ENCODE measurements at regions not wholly inside any gene's neighbourhood (a gene's known extent, or its start where the extent isn't known, plus 50 kb on each side); places are given as distances from the start of the nearest gene placed in this dataset.

DNA sequence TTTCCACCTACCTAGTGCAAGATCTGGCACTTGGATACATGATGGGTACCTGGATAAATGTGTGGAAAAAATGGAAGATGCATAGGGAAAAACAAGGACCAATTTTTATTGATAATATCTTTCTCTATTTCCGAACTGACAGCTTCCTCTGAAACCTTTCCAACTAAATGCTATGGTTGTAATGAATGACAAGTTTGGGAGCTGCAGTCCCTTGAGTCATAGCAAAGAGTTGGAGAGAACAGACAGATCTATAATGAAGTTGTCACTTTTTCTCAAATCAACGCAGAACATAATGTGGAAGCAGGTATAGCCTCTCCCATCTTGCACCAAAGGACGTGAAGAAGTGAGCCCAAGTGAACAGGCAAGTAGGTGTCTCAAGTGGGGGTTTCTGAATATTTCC lies 296.5 kb upstream of the KAZN start:
- no peak for DNase-seq (ENCODE audit: low read depth)

DNA sequence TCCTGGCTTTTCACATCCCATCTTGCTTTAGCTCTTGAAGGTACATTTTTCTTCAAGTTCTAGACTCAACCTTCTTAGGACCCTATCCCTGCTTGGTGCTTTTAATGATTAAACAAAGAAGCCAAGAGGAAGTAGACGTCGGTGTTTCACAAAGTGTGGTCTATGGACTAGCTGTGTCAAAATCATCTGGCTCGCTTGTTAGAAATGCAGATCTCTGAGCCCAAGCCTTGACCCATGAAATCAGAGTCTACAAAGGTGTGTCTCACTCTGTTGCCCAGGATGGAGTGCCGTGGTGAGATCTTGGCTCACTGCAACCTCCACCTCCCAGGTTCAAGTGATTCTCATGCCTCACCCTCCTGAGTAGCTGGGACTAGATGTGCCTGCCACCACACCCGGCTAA lies 295.5 kb upstream of the KAZN start:
- DNase-seq (ENCODE audit: low read depth), result no peak

DNA sequence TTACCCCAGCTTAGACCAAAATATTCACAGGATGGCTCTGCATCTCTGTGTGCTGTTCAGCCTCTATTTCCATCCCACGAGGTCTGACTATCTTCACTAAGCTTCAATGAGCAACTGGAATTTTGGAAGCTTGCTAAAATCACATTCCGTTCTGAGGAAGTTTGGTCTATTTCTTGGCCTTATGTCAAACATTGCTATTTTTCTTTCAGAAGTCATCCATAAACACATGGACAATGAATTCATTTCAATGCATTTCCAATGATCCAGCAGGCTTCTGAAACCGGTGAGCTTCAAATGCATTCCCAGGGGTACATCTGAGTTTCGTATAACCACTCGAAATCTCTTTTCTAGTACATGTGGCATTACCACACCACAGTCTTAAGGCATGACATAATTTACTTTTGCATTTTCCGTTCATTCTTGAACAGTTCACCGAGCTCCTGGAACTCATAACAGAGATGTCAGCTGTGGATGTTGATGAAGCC lies 294.1 kb upstream of the KAZN start:
- no peak for DNase-seq (ENCODE audit: low read depth)

DNA sequence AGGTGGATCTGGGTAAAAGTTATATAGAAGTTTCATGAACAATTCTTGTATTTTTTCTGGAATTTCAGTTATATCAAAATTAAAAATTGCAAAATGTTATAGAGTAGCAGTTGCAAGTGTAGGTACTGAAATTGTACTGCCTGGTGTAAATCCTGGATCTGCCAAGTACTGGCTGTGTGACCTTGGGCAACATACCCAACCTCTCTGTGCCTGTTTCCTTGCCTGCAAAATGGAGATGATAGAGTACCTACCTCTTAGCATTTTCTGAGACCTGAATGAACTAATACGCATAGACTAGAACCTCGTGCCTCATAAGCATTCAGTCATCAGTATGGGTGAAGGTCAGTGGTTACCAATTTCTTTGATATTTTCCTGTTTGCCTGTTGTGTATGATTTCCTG lies 290.0 kb upstream of the KAZN start:
- DNase-seq (ENCODE audit: low read depth), result no peak

DNA sequence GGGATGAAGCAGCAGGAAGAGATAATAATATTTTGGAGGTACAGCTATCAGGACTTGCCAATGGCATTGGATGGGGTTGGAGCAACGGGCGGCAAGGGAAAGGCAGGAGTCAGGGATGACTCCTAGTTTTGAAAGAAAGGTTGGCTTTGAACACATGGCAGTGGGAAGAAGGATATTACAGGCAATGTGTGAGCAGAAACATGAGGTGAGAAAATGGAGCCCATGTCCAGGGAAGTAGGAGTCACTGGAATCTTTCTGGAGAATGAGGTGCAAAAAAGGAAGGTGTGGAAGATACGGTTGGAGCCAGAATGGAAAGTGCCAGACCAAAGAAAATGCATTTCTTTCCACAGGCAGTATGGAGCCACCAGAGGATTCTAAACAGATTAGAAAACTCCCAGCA lies 288.5 kb upstream of the KAZN start:
- DNase-seq (ENCODE audit: low read depth), result no peak

DNA sequence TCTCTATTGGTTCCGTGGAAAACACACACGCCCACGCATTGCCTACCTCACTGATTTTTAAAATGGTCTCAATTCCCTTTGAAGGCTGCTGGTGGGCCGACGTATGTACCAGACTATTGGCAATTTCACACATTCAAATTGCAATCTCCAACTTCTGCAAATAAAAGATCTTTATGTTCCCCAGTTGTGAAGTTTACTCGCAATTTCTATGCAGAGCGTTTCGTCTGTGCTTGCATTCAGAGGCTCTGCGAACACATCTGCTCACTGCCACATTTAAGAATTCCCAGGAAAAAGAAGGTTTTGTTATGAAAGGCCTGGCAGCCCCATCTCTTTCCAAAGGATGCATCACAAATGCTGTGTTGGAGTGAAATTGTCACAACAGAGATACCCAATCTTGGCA lies 288.0 kb upstream of the KAZN start:
- DNase-seq (ENCODE audit: low read depth), result no peak

DNA sequence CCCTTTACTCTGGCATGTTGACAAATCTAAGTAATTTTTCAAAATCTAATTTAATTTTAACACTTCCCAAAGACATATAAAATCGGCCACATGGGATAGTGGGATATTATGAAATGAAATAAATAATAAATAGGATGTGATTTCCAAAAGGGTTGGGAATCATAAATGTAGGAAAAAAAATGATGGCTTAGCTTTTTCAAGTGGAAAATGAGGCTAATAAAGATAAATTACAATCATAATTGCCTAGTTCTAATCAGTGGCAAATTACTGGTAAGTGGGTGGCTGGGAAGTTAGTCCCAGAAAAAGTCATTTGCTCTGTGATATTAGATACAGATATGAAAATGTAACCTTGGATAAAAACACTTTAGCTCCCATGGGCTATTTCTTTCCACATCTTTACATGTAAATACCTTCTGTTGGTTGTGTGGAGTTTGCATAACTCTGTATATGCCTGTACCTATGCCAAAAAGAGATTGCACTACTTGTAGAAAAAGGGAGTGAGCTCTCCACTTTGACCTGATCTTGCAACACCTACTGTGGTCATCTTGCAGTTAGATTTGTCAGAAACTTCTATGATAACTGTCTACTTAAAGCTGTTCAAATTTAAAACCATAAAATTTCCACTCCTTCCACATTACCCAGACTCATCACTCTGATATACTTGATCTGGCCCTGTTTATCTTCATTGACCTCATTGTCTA lies 284.6 kb upstream of the KAZN start:
- no peak for DNase-seq (ENCODE audit: low read depth)

DNA sequence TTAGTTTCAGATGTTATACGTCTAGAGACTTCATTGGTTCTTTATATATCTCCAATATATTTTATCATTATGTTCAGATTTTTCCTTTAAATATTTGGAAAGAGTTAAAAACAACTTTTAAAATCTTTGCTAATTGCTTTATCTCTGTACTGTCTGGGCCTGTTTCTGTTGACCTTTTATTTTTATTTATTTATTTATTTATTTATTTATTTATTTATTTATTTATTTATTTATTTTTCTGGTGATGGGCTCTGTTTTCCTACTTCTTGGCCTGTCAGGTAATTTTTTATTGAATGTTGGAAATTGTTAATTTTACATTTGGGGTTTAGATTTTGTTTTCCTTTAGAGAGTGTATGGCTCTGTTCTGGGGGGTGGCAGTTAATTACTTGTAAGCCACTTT lies 279.7 kb upstream of the KAZN start:
- DNase-seq (ENCODE audit: low read depth), result no peak

DNA sequence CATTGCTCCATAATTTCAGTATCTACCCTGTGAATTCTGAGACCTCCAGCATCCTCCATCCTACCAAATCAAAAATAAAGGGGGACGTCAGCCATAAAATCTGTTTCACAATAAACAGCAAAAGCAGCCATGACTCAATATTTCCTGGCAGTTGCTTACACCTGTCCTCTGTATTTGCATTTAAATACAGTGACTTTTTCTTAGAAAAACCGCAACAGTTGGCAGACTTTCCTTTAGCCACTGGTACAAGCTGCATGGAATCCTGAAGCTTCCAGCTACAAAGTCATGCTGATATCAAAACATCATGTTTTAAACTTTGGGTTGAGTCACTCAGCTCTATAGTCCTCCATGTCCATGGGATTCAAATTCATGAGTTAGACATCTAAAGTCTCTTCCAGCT lies 278.0 kb upstream of the KAZN start:
- no peak for DNase-seq (ENCODE audit: low read depth)

DNA sequence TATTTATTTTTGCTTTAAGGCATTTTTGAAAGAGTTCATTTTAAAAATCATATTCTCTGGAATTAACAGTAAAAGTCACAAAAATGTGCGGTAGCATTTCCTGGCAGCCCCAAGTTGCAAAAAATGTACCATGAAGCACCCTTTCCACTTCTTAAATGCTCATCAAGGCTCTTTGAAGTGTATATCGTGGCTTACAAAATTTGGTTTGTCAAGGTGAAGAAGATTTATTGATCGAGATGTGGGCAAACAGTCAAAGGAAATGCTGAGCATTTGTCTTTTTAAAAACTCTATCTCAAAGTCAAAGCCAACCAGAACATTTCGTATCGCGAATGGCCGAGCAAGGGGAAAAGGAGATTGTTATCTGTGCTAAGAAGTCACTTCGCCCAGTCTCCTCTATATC lies 277.5 kb upstream of the KAZN start:
- DNase-seq (ENCODE audit: low read depth), result no peak

DNA sequence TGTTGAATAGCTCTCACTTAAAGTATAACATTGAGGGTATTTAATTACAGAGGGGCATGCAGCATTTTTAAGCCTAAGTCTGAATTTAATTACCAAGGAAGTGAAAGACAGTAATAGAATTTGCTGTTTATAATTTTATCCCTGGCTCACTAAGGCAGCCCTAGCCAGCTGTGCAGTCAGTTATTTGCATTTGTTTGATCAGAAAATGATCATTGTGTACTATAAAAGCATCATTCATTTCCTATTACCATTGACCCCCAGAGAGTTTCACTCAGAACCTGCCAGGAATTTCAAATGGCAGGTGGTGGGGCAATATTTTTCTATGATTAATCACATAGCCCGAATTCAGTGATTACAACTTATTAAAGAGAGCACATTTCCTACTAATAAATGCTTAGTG lies 277.1 kb upstream of the KAZN start:
- no peak for DNase-seq (ENCODE audit: low read depth)

DNA sequence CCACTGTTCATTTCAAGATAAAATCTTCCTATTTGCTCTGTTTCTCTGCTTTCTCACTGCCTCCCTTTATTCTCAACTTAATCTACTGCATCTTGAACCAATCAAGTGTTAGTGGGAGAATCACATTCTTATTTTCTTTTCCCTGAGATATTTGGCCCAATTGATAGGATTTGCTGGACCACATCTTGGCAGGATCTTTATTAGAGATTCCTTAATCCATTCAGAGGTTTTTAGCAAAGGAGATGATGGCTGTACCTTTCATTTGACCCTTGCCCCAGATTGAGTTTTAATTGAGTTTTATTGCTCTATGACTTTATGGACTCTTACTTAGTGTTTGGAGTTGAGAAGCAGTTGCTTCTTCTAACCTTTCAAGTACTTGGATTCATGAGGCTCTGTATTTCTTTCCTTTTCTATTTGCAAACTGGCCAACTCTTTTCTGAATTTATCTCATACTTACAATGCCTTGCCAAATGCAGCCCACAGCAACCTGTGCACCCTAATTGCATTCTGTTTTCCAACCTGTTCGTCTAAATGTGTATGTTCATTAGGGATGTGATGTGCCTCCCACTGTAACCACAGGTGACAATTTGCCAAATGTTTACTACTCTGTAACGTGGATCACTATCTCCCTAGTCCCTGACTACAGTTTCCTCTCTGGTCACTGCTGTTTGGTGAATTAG lies 274.8 kb upstream of the KAZN start:
- no peak for DNase-seq (ENCODE audit: low read depth)

DNA sequence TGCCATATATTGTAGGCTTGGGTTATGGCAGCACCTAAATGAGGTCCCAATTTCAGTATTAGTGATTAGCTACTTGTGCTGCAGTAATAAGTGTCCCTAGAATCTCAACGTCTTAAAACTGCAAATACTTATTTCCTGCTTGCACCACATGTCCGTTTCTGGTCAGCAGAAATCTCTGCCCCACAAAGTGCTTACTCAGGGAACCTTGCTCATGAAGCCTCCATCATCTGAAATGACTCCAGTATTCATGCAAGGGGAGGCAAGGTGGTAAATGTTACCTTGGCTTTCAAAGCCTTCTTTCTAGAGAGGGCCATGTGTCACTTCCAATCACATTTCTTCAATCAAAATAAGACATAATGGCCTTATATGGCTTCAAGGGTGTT lies 274.2 kb upstream of the KAZN start:
- DNase-seq (ENCODE audit: low read depth), result no peak

DNA sequence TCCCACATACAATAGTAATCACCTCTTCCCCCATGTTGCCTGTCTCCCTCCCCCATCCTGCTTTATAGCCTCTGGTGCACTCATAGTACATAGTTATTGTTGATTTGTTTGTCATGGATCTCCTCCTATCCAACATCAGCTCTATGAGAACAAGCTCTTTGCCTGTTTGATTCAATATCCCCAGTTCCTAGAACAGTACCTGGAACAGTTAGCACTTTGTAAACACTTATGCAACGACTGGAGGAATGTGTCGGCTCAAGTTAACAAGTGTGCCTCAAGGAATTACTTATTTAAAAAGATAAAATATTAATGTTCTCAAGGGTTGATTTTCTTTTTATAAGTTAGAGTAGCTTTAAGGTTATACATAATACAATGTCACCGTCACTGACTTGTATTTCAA lies 271.6 kb upstream of the KAZN start:
- no peak for DNase-seq (ENCODE audit: low read depth)

DNA sequence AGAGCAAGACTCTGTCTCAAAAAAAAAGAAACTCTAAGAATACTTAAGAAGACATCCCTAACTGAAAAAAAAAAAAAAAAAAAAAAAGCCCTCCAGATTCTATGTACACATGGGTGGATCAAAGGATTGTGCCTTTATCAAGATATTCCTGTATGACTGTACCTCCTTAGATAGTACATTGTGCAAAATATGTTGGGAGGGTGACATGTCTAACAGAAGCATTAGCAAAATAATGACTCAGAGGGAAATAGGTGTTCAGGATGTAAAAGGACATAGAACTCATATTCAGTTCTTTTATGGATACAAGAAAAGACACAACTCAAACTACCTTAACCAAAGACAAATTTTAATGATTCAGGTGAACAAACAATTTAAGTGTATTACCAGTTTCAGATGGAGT lies 269.8 kb upstream of the KAZN start:
- DNase-seq (ENCODE audit: low read depth), result no peak

DNA sequence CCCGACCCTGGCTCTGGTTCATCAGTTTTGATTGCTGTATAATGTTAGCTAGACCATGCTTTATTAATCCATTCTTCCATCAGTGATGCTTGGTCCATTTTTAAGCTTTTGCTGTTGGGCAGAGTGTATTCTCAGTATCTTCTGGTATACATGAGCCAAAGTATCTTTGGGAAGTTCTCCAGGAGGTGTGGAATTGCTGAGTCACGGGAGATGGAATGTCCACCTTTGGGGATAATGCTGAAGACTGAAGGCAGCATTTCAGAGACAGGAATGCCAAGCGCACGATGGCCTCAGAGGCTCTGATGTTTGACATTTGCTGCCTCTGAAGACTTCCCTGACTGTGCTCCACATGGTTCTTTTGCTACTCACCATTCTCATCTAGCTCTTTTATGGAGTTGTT lies 266.3 kb upstream of the KAZN start:
- DNase-seq (ENCODE audit: low read depth), result no peak

DNA sequence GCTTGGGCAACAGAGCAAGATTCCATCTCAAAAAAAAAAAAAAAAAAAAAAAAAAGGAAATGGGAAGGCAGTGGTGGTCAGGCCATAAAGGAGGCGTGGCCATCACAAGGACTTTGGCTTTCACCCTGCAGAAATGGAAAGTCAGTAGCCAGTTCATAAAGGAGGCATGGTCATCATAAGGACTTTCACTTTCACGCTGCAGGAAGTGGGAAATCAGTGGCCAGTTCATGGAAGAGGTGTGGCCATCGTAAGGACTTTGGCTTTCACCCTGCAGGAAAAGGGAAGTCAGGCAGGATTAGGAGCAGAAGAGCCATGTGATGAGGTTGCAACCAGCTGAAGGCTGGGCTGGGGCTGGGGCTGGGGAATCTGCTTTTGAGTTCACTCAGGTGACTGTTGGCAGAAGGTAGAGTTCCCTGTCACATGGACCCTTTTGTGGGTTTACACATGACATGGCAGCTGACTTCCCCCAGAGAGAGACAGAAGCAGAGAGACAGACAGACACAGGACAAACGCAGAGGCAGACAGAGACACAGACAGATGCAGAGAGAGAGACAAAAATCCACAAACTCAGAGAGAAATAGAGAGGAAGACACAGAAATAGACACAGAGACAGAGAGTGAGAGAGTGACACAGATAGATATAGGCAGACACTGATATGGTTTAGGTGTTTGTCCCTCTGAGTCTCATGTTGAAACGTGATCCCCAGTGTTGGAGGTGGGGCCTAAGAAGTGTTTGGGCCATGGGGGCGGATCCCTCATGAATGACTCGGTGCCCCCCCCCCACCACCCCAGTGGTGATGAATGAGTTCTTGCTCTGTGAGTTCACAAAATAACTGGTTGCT lies 263.9 kb upstream of the KAZN start:
- no peak for DNase-seq (ENCODE audit: low read depth)

DNA sequence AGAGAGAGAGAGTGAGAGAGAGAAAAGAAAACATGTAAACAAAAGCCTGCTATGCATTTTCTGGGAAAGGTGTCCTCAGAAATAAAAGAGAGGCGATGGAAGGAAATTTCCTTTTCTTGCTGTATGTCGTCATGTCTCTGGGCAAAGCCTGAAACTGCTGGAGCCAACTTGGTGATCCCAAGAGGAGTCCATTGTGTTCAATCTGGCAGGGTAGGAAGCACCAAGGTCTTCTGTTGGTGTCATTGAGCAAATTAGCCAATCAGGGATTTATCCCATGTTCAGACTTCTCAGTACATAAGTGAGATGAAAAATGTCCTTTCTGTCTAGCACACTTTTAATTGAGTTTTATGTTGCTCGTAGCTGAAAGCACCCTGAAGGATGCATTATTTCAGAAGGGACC lies 260.0 kb upstream of the KAZN start:
- no peak for DNase-seq (ENCODE audit: low read depth)

DNA sequence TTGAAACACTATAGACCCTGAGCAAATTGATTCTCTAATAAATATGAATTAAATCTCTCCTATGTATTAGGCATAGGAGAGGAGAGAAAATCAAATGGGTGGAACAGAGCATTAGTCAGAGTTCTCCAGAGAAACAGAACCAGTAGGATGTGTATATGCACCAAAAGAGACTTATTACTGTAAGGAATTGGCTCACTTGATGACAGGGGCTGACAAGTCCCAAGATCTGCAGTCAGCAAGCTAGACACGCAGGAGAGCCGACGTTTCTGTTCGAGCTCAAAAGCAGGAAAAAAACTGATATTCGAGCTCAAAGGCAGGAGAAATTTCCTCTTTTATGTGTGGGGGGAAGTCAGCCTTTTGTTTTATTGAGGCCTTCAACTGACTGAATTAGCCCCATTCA lies 259.2 kb upstream of the KAZN start:
- no peak for DNase-seq (ENCODE audit: low read depth)

DNA sequence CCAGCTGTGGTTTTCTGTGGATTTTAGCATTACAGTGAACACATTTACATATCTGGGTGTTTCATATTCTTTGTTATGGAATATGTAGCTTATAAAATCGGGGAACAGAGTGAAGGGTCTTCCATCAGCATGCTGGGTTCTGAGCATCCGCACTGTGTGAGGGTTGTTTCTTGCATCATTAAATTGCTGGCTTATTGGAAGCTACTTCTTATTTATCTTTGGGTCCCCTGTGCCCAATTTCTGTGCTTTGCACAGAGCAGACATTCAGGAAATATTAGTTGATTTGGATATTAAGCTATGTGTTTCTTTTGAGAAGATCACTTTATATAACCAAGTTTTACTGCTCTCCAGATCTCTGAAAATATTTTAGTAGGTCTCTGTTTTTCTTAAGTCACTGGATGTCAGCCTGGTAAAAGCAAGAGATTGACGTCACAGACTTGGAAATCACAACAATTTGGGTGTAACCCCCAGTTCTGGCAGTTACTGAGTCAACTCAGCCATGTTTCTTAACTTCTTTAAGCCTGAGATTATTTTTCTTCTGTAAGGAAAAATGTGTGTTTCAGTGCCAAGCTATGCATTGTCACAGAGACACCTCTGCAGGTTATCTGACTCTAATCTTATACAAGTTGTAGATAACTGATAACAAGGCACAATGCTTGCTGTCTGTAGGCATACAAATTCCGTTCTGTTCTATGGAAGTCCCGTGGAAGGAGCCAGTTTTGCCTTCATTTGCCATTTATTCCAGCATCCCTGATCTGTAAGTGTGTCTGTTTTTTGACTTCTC lies 258.3 kb upstream of the KAZN start:
- DNase-seq (ENCODE audit: low read depth), result no peak

DNA sequence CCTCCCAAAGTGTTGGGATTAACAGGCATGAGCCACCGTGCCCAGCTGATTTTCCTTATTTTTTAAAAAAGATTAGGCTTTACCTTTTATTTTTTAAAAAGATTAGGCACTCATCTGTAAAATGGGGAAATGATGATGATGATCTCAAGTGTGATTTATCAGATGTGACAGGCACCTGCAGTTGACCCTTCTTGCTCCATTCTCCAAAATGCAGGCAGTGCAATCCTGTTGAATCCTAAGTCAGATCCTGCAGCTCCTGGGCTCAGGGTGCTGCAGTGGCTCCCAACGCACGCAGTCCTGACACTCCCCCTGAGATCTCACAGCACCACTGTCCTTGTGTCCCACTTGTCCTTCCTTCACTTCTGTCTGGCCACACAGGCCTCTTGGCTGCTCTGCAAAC lies 257.3 kb upstream of the KAZN start:
- no peak for DNase-seq (ENCODE audit: low read depth)

DNA sequence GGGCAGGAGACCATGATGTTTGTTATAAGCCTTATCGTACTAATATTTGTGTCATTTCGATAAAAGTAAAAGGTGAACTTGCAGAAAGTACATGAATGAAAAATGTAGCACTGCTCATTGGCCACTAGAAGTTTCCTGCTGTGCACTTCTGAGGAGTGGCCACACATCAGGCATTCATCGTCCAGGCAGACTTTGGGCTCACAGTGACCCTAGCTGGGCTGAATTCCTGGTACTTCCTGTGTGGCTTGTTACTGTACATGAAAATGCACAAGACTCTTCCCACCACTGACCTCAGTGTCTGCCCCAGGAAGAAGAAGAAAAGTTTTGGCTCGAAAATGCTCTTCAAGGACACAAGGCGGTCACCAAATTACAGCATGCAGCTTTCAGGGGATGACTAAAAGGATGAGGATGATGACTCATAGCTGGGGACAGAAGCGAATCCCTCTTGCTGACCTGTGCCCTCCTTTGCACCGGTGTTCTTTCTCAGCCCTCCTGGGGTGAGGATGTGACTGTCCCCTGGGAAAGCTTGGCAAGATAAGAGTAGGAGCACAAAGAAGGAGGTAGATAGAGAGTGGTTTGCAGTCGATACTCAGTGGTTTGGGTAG lies 252.4 kb upstream of the KAZN start:
- DNase-seq (ENCODE audit: low read depth), result no peak

Data from amniotic epithelial cell (primary cell).